PC-3 (cell line): ENCODE measurements at regions not wholly inside any gene's neighbourhood (a gene's known extent, or its start where the extent isn't known, plus 50 kb on each side); places are given as distances from the start of the nearest gene placed in this dataset.

Experiments
- ATAC-seq: fragments of 200-7000 bp; cut with Tn5 transposase; 2 replicates; pipeline ENCODE4 v1.9.1; 2020; ENCODE audit warnings: mild to moderate bottlenecking, moderate library complexity
- BruUV-seq: library from RNA; stranded (reverse); fragments of 400-500 nt; replicated peaks from 2 replicates; lab custom pipeline; 2021; lab: Mats Ljungman, UMichigan
- CTCF ChIA-PET: fragments of 300-600 bp; sonication (Branson Sonifier 250); formaldehyde crosslinking; loops from one replicate; lab custom pipeline; 2022; ENCODE audit warnings: antibody characterized with exemption; lab: Charles Lee
- POLR2A ChIA-PET: fragments of 300-600 bp; sonication (Branson Sonifier 250); formaldehyde crosslinking; loops from one replicate; lab custom pipeline; 2022; ENCODE audit warnings: antibody characterized with exemption; ENCODE audit not compliant: unreplicated experiment; lab: Charles Lee
- DNase-seq: peaks from one replicate; pipeline ENCODE4 v3.0.0-alpha.2; 2015
- H2AFZ ChIP-seq: fragments of 300-600 bp; sonication (generic); 2 replicates; pipeline ENCODE4 v1.6.0; 2016; ENCODE audit warnings: antibody characterized with exemption, low read length
- H3F3A ChIP-seq: fragments of 300-600 bp; sonication (generic); one replicate; pipeline ENCODE4 v1.6.0; 2017; ENCODE audit warnings: antibody characterized with exemption, low read length, control low read depth, mild to moderate bottlenecking; ENCODE audit not compliant: unreplicated experiment
- H3K27ac ChIP-seq: fragments of 300-600 bp; sonication (generic); 2 replicates; pipeline ENCODE4 v1.5.1; 2016; ENCODE audit warnings: mild to moderate bottlenecking, low read length
- H3K27me3 ChIP-seq: fragments of 300-600 bp; sonication (generic); 2 replicates; pipeline ENCODE4 v1.6.1; 2016; ENCODE audit warnings: low read length, mixed read lengths
- H3K36me3 ChIP-seq: fragments of 300-600 bp; sonication (generic); 2 replicates; pipeline ENCODE4 v1.6.1; 2016; ENCODE audit warnings: low read depth, mixed run types, low read length, mixed read lengths
- H3K4me1 ChIP-seq: fragments of 300-600 bp; sonication (generic); 2 replicates; pipeline ENCODE4 v1.5.1; 2016; ENCODE audit warnings: low read length; ENCODE audit not compliant: insufficient read depth
- H3K4me2 ChIP-seq: fragments of 300-600 bp; sonication (generic); 2 replicates; pipeline ENCODE4 v1.6.0; 2016; ENCODE audit warnings: low read length
- H3K4me3 ChIP-seq: fragments of 300-600 bp; sonication (generic); 2 replicates; pipeline ENCODE4 v1.5.1; 2016; ENCODE audit warnings: mild to moderate bottlenecking, low read length, mixed read lengths
- H3K79me2 ChIP-seq: fragments of 300-600 bp; sonication (generic); 2 replicates; pipeline ENCODE4 v1.6.1; 2017; ENCODE audit warnings: low read length, mixed read lengths
- H3K9ac ChIP-seq: fragments of 300-600 bp; sonication (generic); 2 replicates; pipeline ENCODE4 v1.6.0; 2016; ENCODE audit warnings: mild to moderate bottlenecking, low read length
- H3K9me2 ChIP-seq: fragments of 300-600 bp; sonication (generic); replicated peaks from 2 replicates; pipeline ENCODE4 v1.6.1; 2016; ENCODE audit warnings: mixed run types, low read length, mixed read lengths
- H3K9me3 ChIP-seq: fragments of 300-600 bp; sonication (generic); 2 replicates; pipeline ENCODE4 v1.6.1; 2016; ENCODE audit warnings: low read length, mixed read lengths
- H4K20me1 ChIP-seq: fragments of 300-600 bp; sonication (generic); 2 replicates; pipeline ENCODE4 v1.6.1; 2016; ENCODE audit warnings: low read length, mixed read lengths
- EZH2 ChIP-seq: fragments of 300-600 bp; sonication (generic); IDR thresholded peaks from one replicate; pipeline ENCODE4 v1.6.1; 2017; ENCODE audit warnings: antibody characterized with exemption, mild to moderate bottlenecking, low read length; ENCODE audit not compliant: unreplicated experiment
- EZH2phosphoT487 ChIP-seq: fragments of 300-600 bp; sonication (generic); IDR thresholded peaks from 2 replicates; pipeline ENCODE4 v1.6.1; 2018; ENCODE audit warnings: mild to moderate bottlenecking, antibody characterized with exemption, low read length, borderline replicate concordance
- intact Hi-C: fragments of 100-400 bp; cut with micrococcal nuclease; formaldehyde crosslinking; loops from 2 replicates; pipeline ENCODE4 v1.9.0; 2023
- TF ChIP-seq, protein P1 (sequence below): fragments of 300-600 bp; sonication (generic); conservative IDR thresholded peaks from 2 replicates; pipeline ENCODE4 v1.5.1; 2017; ENCODE audit warnings: antibody characterized with exemption, low read depth, mild to moderate bottlenecking, low read length

DNA sequence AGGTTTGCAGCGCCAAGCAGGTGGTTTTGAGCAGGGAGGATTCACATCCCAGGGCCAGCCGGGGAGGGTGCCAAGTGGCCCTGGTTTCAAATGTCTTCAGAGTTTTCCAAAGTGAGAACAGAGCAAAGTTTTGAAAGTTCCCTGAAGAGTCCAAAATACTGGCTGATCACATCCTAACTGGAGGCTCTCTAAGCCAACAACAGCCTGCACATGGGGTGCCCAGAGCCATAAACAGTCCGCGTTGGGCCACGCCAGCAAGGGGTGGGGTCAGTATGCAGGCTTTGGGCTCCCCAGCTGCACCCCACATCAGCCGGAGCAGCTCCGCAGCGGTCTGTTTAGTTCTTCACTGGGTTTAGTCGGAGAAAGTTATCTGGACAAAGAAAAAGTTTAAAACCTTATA lies 150.9 kb downstream of the C16orf95 start:
- Histone ChIP-seq H3K4me3 (no peak overlapping the region), H4K20me1 (no peaks in the 10 kb centered on the region), H3K79me2 (no peaks in the 10 kb centered on the region), H3K4me2 (no peak overlapping the region), H3F3A (no peaks in the 10 kb centered on the region), H3K27me3 (no peaks in the 10 kb centered on the region), H3K9ac (no peak overlapping the region), H2AFZ (no peak overlapping the region), H3K4me1 (no peaks in the 10 kb centered on the region), H3K9me2 (no peaks in the 10 kb centered on the region), H3K27ac (no peak overlapping the region), H3K9me3 (no peaks in the 10 kb centered on the region), H3K36me3 (no peaks in the 10 kb centered on the region)
- DNase-seq (no peak), ATAC-seq (no peak)
- ChIA-PET CTCF (no interaction called here), POLR2A (no interaction called here)
- TF ChIP-seq EZH2: no peak
- no TSS peak for BruUV-seq
- intact Hi-C loops: no loop called here

DNA sequence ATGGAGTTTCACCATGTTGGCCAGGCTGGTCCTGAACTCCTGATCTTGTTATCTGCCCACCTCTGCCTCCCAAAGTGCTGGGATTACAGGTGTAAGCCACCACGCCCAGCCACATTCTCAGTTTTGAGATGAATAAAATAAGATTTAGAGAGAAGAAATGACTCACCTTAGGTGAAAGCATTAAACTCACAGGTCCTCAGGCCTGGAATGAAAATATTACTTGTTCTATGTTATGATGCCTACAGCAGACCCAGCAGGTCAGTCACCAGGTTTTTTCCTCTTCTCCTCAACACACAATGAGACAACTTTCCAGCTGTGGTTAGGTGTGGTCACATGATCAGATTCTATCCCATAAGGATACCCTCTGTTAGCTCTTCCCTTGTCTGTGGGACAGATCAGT lies 150.3 kb downstream of the C16orf95 start:
- H3K79me2 ChIP-seq: no peaks in the 10 kb centered on the region
- H3K27ac ChIP-seq: no peak overlapping the region
- ATAC-seq (no peak), DNase-seq (no peak)
- no peaks in the 10 kb centered on the region for H3K9me2 ChIP-seq
- intact Hi-C loops: no loop called here
- no peak overlapping the region for H3K9ac ChIP-seq
- no peaks in the 10 kb centered on the region for H4K20me1 ChIP-seq
- no peaks in the 10 kb centered on the region for H3K9me3 ChIP-seq
- H3K36me3 ChIP-seq: no peaks in the 10 kb centered on the region
- H3K4me2 ChIP-seq: no peak overlapping the region
- H3K4me3 ChIP-seq: no peak overlapping the region
- H3K27me3 ChIP-seq: no peaks in the 10 kb centered on the region
- BruUV-seq: no TSS peak
- H2AFZ ChIP-seq: no peak overlapping the region
- ChIA-PET POLR2A (no interaction called here), CTCF (no interaction called here)
- TF ChIP-seq EZH2phosphoT487: no peak
- TF ChIP-seq EZH2: no peak
- TF ChIP-seq, protein P1, sequence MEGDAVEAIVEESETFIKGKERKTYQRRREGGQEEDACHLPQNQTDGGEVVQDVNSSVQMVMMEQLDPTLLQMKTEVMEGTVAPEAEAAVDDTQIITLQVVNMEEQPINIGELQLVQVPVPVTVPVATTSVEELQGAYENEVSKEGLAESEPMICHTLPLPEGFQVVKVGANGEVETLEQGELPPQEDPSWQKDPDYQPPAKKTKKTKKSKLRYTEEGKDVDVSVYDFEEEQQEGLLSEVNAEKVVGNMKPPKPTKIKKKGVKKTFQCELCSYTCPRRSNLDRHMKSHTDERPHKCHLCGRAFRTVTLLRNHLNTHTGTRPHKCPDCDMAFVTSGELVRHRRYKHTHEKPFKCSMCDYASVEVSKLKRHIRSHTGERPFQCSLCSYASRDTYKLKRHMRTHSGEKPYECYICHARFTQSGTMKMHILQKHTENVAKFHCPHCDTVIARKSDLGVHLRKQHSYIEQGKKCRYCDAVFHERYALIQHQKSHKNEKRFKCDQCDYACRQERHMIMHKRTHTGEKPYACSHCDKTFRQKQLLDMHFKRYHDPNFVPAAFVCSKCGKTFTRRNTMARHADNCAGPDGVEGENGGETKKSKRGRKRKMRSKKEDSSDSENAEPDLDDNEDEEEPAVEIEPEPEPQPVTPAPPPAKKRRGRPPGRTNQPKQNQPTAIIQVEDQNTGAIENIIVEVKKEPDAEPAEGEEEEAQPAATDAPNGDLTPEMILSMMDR: no peak
- H3K4me1 ChIP-seq: no peaks in the 10 kb centered on the region
- no peaks in the 10 kb centered on the region for H3F3A ChIP-seq

DNA sequence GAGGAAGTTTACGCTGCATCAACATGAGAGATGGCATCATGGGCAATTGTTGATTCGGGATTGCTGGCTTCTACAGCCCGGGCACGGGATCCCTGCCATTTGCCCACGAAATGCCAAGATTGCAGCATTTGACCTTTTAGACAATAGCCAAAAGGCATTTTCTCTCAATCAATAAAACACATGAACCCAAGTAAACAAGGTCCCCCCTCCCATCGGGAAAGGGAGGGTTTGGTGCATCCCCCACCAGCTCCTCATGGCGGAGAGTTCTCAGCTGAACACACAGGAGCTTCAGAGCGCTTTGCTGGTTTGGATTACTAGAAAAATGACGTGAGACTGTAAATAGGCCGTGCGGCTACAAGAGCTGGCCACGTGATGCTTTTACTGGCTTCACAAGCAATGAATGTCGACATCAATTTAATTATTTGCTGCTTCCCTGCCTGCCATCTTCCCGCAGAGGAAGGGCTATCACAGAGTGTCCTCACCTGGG lies 147.6 kb downstream of the C16orf95 start:
- H3K79me2 ChIP-seq: no peaks in the 10 kb centered on the region
- no peak overlapping the region for H3K4me3 ChIP-seq
- POLR2A ChIA-PET: no interaction called here
- ATAC-seq (no peak), DNase-seq (no peak)
- no peaks in the 10 kb centered on the region for H3F3A ChIP-seq
- no TSS peak for BruUV-seq
- intact Hi-C loops: no loop called here
- TF ChIP-seq EZH2phosphoT487 (no peak), EZH2 (no peak)
- TF ChIP-seq, protein P1: no peak
- H3K9me3 ChIP-seq: no peaks in the 10 kb centered on the region
- H4K20me1 ChIP-seq: no peaks in the 10 kb centered on the region
- no peaks in the 10 kb centered on the region for H3K27me3 ChIP-seq
- no peak overlapping the region for H3K27ac ChIP-seq
- H2AFZ ChIP-seq: no peak overlapping the region
- H3K36me3 ChIP-seq: no peaks in the 10 kb centered on the region
- no peak overlapping the region for H3K4me2 ChIP-seq
- CTCF ChIA-PET: no interaction called here
- H3K4me1 ChIP-seq: no peaks in the 10 kb centered on the region
- H3K9me2 ChIP-seq: no peaks in the 10 kb centered on the region
- H3K9ac ChIP-seq: no peak overlapping the region
